ENCODE measurements at regions not wholly inside any gene's neighbourhood (a gene's known extent, or its start where the extent isn't known, plus 50 kb on each side); places are given as distances from the start of the nearest gene placed in this dataset.
"Not testable (repeated sequence)": the region's sequence is repeated elsewhere in the genome, so short reads cannot be mapped to it uniquely, and the experiment has no call there.

DNA sequence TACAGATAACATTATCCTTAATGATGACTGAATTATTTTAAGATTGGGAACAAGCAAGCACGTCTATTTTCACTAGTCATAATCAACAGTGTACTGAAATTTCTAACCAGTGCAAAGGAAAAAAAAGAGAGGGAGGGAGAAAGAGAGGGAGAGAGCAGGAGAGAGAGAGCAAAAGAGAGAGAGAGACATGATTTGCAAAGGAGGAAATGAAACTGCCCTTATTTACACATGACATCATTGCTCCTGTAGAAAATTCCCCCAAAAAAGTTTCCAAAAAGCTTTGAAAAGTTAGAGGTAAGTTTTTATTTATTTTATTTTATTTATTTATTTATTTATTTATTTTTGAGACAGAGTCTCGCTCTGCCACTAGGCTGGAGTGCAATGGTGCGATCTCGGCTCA is 355.3 kb upstream of the CELF4 start:
- DNase-seq, result no peak

DNA sequence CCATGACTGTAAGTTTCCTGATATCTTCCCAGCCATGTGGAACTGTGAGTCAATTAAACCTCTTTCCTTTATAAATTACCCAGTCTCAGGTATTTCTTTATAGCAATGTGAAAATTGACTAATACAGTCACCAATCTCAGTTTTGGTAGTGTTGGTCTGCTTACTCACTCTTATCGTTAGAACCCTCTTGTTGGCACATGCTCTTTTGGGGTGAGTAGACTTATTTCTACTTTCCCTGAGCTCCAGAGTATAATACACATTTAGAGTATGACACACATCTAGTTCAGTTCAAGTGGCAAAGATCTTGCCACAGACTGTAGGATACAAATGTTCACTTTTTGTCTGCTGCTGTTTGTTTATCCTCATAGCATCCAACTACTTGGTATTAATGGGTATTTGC is 347.5 kb upstream of the CELF4 start:
- DNase-seq, result no peak

DNA sequence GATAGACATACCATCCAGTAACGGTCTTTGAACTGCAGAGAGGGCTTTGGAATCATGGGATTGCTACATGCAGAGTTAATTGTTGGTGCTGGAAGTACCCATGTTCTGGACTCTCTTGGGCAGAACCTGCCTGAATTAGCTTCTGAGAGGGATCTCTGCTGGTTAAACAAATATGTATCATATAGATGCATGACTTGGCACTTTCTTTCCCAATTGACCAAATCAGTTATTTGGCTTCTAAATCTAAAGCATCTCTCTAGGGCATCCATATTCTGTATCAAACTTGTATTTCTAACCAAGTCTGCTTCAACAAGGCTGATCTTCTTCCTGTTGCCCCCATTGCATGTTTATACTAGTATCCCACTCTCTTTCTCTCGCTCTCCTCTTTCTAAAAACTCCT is 336.7 kb upstream of the CELF4 start:
- no peak for DNase-seq

DNA sequence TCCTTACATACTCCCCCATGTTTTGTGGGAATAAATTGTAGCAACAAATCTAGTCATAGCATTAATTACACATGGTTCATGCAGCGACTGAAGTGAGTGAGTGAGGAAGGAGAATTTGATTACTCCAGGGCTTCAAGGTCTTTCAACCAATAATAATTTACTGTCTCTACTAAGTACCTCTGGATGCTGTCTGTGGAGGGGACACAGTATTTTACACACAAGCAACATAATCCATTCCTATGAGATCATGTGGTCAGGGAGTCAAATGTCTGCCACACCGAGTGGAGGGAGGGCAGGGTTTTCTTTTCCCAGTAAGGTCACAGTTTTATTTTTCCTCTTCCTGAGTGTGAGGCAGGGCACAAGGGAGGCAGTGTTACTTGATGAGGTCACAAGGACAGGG is 334.7 kb upstream of the CELF4 start:
- no peak for DNase-seq

DNA sequence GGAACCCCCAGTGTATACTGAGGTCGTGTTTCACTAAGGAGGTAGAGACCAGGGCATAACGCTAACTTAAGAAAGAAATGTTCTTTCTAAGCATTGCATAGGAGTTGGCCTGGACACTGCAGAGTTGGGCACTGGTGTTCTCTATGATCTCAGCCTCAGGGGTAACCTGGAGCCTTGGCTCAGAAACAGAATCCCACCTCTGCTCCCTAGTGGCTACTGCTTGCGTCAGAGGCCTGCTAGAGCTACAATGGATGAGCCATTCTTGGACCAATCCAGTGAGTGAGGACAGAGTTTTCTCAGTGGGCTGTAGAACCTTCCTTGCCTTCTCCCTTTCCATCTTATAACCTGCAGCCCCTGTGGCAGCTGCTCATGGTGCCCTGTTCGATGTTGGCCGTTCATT is 324.4 kb upstream of the CELF4 start:
- DNase-seq, result no peak

DNA sequence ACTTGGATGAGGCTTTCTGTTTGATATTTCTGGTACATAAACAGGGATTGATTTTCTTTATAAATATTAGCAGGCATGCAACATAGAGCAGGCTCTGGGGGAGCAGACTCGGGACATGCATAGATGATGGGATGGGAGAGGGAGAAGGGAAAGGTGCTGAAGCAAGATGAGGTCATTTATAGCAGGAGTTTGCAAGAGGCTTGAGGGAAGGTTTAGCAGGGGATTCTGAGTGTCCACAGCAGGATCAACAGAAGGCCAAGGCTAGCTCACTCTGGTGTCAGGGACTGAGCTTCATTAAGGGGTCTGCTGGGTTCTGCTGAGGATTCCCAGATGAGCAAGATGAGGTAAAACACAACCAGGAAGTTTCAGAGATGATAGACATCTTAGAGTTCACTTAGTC is 309.1 kb upstream of the CELF4 start:
- no peak for DNase-seq

DNA sequence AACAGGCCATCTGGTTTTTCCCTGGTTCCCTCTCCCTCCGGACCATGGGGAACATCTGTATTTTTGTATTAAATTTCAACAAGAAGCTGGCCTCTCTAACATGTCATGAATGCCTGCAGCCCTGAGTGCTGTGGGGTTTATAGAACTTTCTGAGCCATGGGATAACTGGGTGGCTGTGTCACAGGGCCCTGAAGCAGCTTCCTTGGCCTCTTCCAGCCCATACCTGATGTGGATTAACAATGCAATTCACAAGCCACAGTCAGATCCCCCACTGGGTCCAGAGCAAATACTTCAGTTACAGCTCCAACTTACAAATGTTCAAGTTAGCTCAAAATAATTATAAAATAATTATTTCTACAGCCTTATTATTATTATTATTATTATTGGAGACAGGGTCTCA is 307.8 kb upstream of the CELF4 start:
- DNase-seq, result no peak

DNA sequence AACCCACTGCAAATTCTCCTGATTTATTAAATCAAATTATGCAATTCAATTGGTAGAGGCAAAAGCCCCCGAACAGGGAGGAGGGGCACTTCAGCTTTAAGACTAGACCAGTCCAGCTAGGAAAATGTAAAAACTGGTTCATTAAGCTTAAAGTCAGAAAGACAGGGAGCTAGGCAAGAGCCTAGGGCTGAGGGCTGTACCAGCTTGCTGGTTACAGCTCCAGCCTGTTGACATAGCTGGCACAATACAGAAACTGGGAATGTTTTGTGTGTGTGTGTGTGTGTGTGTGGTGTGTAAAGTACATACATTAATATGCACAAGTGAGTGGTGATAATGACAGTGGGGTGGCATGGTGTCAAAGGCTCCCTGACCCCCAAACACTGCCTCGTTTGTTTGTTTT is 307.0 kb upstream of the CELF4 start:
- DNase-seq, result peak in 1 of 3 experiments; percentile 38

DNA sequence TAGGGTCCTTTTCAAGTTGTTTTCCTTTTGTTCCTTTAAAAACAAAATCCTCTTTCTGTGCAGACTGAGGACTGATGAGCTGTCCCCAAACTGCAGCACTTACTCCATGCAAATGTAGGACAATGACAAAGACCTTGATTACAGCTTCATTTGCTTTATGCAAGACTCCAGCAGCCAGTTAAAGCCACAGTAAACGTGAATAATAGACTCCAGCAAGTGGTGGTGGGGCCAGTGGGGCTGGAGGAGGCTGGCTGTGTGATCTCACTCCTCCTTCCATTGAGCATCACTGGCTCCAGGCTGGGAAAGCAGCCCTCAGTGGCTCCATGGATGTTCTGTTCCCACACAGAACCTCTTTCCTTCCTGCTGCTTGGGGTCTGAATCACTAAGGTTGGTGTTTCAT is 306.0 kb upstream of the CELF4 start:
- DNase-seq, result no peak

DNA sequence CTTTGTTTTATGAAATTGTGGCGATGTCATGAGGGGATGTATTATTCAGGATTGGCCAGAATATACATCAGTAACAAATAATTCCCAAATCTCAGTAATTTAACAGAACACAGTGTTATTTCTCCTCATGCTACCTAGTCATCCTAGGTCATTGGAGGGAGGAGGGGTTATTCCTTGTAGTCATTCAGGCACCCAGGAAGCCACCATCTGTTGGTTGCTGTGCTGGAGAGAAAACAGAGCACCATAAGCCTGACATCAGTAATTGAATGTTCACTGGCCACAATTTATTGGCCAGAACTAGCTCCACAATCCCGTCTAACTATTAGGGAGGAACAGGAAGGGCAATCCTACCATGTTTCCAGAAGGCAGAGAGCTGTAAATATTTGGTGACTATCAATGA is 303.5 kb upstream of the CELF4 start:
- no peak for DNase-seq

DNA sequence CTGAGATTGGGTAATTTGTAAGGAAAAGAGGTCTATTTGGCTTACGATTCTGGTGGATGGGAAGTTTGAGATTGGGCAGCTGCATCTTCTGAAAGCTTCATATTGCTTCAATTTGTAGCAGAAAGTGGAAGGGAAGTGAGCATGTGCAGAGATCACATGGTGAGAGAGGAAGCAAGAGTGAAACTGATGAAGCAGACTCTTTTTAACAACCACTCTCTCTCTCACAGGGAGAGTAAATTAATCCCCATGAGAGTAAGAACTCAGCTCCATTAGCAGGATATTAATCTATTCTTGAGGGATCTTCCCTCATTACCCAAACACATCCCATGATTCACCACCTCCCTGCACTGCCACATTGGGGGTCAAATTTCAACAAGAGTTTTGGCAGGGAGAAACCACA is 298.5 kb upstream of the CELF4 start:
- no peak for DNase-seq

DNA sequence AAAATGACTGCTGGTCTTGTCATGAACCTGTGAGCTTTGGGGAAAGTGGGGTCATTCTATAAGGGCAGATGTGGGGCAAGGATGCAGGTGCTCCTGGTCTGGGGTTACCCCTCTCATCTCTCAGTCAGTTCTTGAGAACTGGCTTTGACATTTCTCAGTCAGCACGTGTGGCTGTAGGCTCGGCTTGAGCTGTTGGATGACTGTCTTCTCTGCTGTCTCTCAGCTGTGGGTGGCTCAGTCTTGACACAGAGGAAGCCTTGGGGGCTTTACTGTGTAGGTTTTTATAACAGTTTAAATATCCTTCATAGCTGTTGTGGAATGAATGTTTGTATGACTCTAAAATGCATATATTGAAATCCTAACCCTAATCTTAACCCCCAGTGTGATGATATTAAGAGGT is 296.4 kb upstream of the CELF4 start:
- DNase-seq, result no peak

DNA sequence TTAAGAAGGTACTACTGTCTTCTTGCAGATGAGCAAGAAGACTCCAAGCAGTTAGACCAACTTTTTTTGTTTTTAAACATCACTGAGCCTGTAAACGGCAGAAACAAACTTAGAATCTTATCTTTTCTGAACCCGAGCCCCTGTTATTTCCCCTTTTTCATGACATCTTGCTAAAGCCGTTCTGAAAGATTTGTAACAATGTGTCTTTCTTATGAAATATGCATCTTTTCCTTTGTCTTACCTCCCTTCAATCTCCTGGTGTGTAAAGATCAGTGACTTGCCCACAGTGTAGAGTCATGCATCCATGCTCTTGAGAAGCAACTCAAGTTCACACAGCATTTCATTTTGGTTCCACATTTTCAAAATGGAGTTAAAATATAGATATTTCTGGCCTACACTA is 288.8 kb upstream of the CELF4 start:
- no peak for DNase-seq

DNA sequence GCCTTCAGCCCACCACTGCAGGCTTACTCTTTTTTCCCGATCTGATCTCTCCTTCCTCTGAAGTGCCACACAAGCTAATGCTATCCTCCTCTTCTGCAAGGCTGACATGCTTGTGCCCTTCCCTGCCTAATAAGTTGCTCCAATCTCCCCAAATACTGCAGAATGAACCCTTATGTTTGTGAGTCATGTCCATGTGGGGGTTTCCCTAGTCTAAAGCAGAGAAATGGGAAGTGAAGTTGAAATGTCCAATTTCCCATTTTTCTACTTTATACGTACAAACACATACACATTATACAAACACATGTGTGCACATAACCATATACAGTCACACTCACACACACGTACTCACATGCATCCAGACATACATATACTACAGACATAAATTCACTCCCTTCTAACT is 288.1 kb upstream of the CELF4 start:
- DNase-seq, result no peak

DNA sequence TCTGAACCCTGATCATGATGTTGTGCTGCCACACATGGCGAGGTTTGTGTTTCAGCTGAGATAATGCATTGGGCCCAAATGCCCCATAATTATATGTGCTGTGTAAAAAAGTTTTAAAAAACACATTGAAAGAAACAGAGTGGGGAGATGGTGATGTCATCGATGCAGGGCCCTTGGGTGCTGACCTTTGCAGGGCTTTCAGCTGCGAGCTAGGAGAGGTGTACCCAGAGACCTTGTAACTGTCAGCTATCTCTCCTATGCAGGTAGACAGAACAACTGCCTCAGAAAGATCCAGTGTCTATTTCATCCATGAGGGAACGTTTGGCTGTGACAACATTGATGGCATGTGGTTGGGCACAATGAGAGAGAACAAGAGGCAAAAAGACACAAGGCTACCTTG is 286.9 kb upstream of the CELF4 start:
- no peak for DNase-seq

DNA sequence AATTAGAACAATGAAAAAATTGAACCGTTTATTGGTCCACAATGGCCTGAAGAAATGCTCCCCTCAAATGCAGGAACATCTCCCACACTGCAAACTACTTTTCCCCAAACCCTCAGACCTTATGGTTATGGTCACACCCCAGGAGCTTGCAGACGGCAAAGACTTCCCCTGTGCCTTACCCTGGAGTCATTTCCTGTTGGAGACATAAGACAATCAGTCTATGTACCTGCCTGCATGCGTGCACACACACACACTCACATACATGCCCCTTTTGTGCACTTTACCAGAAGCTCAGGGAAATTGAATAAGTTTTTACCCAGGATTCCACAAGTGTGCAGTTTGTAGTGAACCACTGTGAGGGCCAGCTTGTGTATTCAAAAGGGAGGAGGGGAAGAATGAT is 281.9 kb upstream of the CELF4 start:
- DNase-seq, result no peak

DNA sequence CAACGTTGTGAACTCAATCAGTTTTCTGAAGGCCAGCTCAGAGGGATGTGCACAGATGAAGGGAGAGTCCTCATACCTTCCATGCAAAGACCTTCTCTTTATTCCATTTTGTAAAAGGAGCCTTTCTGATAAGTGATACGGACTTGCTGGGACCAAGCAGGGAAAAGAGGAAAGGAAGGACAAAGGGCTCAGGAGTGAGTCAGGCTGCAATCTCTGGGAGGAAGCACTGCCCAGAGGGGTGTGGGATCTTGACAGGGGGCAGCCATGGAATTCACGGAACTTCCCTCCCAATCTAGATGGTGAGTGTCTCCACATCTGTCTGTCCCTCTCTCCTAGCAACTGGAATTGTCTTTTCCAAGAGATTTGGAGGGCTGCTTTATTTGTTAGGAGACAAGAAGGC is 281.4 kb upstream of the CELF4 start:
- no peak for DNase-seq

DNA sequence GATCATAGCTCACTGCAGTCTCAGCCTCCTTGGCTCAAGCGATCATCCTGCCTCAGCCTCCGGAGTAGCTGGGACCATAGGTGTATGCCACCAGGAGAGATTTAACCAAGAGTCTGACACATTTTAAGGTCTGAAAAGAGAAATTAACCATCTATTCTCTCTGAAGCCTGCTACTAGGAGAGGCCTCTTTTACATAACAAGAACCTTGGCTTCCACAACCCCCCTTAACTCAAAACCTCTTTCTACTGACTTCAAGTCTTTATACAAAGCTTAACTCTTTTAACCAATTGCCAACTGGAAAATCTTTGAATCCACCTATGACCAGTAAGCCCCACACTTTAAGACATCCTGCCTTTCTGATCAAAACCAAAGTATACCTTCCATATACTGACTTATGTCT is 279.9 kb upstream of the CELF4 start:
- no peak for DNase-seq

DNA sequence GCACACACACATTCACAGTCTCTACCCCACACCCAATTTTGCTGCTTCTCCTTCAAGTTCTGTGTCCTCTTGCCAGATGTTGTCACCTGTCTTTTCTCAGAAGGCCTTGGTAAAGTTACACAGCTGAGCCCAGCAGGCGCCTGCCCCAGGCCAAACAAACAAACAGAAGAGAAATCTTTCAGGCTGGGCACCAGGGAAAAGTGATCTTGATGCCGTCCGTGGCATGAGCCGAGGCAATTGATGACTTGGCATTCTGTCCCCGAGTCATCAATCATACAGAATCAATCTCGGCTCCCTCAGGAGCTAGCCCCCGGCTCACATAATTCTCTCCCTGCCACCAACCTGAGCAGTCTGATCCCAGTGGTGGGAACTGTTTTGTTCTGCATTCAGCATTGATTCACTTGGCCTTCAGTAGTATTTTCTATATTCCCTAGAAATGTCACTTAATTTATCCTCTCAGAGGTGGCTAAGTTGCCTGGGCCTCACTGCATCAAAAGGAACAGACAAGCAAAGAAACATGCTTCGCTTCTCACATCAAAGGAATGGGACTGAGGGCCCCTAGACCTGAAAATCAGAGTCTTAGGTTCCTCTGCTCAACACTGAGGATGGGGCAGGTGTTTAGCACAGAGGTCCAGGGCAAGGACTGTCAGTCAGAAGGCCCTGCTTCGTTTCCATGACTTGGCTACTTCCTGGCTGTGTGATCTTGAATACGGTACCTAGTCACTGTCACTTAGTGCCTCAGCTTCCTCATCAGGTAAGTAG is 278.8 kb upstream of the CELF4 start:
- DNase-seq, result peak in 2 of 3 experiments; percentile 17 to 61

DNA sequence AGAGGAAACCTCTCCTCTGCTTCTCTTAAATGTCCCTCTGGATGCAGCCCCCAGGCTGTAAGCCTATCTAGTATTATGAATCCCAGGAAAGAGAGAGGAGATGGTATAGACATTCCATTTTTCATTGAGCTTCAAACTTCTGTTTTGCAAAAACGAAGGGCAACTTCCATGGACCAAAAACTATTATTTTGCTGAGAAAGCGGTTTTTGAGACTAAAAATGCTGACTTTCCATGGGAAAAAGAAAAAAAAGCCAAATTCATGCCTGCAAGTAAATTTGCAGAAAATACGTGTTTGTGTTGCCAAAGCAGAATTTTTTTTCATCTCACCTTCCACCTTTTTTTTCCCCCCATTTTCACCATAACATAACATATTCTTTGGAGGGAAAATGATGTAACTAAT is 272.5 kb upstream of the CELF4 start:
- DNase-seq, result no peak

DNA sequence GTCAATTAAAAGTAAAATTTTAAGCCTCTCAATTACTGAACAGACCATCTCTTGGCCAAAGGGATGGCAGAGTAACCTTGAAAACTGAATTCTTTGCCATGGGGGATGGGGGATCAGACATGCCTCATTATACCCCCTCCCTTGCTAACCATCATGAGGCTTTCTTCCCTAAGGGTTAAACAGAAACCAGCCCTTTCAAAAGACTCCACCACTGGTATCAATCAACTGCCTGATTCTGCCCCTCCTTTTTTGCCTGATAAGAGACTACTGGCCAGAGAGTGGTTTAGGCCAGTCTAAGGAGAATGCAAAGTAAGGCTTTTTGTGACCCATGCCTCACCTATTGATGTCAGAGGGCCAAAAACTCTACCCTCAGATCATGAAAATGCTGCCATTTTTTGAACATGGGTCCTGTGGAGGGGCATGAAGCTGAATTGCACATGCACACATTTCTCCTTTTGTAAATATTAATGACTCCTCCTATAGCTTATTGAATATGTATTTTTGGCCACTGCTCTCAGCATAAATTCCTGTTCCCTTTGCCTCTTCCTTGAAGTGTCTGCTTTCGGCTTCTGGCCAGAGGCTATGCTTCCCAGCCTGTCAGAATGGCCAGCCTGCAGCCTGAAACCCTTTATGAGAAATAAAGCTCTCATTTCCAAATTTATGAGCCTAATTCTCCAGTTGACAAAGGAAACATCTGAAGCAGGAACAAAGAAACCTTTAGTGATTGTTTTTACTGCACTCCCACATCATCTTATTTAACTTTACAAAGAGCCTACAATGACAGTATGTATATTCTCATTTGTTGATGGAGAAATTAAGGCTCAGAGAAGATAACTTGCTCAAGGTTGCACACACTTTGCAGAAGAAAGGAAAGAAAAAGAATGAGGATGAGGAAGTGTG is 270.7 kb upstream of the CELF4 start:
- no peak for DNase-seq

DNA sequence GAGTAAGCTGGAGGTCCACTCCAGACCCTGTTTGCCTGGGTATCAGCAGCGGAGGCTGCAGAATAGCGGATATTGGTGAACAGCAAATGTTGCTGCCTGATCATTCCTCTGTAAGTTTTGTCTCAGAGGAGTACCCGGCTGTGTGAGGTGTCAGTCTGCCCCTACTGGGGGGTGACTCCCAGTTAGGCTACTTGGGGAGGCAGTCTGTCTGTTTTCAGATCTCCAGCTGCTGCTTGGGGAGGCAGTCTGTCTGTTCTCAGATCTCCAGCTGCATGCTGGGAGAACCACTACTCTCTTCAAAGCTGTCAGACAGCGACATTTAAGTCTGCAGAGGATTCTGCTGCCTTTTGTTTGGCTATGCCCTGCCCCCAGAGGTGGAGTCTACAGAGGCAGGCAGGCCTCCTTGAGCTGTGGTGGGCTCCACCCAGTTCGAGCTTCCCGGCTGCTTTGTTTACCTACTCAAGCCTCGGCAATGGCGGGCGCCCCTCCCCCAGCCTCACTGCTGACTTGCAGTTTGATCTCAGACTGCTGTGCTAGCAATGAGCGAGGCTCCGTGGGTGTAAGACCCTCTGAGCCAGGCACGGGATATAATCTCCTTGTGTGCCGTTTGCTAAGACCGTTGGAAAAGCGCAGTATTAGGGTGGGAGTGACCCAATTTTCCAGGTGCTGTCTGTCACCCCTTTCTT is 266.6 kb upstream of the CELF4 start:
- not testable (repeated sequence) for DNase-seq

DNA sequence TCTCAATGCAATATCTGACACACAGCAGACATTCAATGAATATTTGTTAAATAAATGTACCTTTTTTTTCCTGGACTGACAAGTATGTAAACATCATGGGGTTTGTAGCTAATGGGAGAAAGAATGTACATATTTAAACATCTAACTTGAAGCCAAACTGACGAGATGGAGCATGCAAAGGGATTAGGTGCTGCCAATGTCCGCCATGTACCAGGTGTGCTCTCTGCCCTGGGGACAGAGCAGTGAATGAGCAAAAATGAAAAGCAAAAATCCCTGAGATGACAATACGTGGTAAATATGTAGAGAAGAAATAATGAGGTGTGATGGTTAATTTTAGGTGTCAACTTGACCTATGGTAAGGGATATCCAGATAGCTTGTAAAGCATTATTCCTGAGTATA is 247.4 kb upstream of the CELF4 start:
- DNase-seq, result no peak

Data from NCI-H1417 (cell line).